DMS 273 treated with DMSO at 0.1 percent for 48 hours (cell line): ENCODE measurements at regions not wholly inside any gene's neighbourhood (a gene's known extent, or its start where the extent isn't known, plus 50 kb on each side); places are given as distances from the start of the nearest gene placed in this dataset.
"Not testable (repeated sequence)": the region's sequence is repeated elsewhere in the genome, so short reads cannot be mapped to it uniquely, and the experiment has no call there.

ENCODE experiments used
- DNase-seq: peaks from one replicate; lab custom pipeline; 2025; lab: John Stamatoyannopoulos, UW

- no peak for DNase-seq
These were observed 2138.8 kb downstream of the PCDH7 start for GRCh38 chr4:32858971-32859370.

DNA sequence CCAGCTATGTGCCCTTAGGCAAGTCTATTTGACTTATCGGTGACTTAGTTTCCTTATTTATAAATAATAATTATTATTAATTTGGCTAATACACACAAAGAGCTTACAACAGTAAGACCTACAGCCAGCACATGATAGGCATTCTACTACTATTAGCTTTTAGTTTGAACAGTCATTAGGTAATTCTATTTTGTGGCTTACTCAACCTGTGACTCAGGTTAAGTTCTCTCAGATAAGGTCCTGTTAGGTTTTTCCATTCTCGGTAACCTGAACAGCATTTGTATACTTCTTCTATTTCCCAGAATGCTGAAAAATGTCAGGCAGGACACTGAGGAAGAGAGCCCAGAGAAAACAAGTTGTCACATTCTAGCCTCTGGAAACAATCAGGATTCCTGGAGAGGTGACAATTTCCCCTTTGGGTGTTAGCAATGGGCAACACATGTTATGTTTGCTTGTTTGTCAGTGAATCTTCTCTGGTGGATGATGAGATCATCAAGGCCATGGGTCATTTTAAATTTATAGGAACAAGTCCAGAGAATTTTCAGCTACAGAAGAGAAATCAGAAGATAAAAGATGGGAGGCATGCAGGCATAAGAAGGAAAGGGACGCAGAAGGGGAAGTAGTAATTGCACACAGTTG lies 2144.7 kb downstream of the PCDH7 start:
- no peak for DNase-seq

DNA sequence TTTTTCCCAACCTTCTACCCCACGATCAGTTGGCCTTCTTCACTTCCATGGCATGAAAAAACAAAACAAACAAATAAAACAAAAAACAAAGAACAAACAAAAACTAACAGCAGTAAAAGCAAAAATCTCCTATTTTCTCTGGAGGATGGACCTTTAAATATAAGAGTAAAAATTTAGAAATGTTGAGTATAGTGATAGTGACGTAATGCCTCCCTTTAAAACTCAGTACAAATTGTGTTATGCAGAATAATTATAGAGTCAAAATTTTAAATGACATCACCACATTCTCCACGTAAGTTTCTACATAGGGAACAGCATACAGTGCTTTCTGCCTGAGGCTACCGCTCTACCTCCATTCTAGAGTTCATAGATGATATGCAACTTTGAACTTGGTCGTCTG lies 2156.4 kb downstream of the PCDH7 start:
- no peak for DNase-seq

DNA sequence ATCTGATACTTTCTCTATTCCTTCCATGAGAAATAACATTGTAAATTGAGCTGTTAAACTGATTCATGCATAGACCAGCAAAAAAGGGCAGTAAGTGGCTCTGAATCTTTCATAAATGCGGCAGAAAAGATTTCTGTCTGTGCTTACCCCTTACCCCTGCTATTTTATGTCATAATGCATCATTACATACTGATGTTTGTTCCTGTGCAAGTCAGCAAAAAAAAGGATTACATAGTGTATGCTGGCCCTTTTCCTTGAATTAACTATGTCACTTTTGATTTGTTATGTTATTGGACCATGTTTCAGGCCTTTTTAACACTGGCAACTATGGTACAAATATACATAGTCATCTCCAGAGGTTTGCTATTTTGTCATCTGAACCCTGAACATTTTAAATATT lies 2159.7 kb downstream of the PCDH7 start:
- no peak for DNase-seq

DNA sequence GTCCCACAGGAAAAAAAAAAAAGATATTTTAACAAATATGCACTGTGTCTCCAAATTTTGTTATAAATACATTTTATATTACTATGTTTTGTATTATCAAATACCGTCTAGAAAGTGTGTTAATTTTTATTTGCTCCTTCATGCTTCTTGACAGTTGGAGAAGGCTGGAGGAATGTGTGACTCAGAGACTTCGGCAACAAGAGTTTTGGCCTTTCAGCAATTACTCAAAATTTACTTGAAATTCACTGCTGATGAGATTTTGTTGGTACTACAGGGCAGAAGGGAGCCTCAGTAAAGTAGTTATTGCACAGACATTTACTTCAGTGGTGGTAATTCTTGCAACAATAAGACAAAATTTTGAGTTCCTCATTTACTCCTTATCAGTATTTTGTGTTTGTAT lies 2164.0 kb downstream of the PCDH7 start:
- DNase-seq, result no peak

DNA sequence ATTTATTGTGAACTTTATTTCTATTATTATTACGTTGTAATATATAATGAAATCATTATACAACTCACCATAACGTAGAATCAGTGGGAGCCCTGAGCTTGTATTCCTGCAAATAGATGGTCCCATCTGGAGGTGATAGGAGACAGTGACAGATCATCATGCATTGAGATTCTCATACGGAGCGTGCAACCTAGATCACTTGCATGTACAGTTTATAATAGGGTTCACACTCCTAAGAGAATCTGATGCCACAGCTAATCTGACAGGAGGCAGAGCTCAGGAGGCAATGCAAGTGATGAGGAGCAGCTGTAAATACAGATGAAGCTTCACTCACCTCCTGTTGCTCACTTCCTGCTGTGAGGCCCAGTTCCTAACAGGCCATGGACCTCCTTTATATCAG lies 2170.2 kb downstream of the PCDH7 start:
- DNase-seq, result no peak

- DNase-seq, result no peak
These were observed 2188.9 kb downstream of the PCDH7 start for GRCh38 chr4:32909053-32909452.

DNA sequence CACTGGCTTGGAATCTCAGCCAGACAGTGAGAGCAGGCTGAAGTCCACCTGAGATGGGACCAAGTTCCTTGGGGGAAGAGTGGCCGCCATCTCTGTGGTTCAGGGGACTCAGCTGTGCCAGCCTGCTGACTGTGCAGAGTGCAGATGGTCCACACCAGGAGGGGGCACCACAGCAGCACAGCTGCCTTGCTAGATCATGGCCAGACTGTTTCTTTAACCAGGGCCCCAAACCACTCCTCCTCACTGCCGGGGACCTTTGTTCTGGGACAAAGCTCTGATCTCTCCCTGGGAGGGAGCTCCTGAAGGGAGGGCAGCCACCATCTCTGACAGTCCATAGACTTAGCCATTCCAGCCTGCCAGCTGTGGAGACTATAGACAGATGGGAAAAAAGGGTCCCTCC lies 2189.6 kb downstream of the PCDH7 start:
- DNase-seq, result no peak

- DNase-seq, result no peak
These were observed 2197.4 kb downstream of the PCDH7 start for GRCh38 chr4:32917586-32917985.

- DNase-seq, result no peak
These were observed 2209.9 kb downstream of the PCDH7 start for GRCh38 chr4:32929796-32930699.

- no peak for DNase-seq
These were observed 2210.5 kb downstream of the PCDH7 start for GRCh38 chr4:32930700-32931099.

GRCh38 chr4:32931475-32931874 lies 2211.3 kb downstream of the PCDH7 start:
- DNase-seq, result no peak

DNA sequence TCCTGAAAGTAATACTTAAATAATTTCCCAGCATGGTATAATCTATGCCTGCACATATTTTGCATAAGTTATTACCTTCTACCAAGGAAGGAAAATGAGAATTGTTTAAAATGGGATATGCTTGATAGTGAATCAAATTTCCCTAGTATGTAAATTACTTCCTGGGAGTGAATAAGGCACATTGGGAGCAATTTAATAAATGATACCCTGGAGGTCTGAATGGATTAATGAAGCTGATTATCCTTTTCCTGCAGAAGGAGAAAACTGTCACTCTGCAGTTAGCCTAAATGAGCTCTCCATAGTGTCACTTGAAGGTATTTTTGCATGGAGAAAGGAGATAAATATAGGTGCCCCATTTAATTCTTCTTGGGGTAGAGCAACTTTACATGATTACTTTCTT lies 2212.0 kb downstream of the PCDH7 start:
- DNase-seq, result no peak

- DNase-seq, result not testable (repeated sequence)
These were observed 2219.1 kb downstream of the PCDH7 start for GRCh38 chr4:32939222-32939621.

DNA sequence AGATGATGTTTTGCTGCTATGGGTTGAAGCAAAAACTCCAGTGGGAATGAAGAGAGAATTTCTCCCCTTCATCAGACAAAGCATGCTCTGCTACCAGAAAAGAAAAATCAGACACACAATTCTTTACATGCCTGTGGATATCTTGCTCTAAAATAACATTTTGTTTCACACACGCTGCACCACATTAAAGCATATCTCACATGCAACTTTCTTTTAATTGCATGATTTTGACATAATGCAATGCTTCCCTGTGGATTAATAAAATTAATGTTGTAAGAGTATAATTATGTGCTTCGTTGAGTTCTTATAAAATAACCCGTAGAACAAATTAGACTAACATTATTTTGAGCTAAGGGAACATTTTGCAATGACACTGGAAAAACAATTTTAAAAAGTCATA lies 2230.7 kb downstream of the PCDH7 start:
- no peak for DNase-seq

GRCh38 chr4:32958586-32958985 lies 2238.4 kb downstream of the PCDH7 start:
- DNase-seq, result no peak

DNA sequence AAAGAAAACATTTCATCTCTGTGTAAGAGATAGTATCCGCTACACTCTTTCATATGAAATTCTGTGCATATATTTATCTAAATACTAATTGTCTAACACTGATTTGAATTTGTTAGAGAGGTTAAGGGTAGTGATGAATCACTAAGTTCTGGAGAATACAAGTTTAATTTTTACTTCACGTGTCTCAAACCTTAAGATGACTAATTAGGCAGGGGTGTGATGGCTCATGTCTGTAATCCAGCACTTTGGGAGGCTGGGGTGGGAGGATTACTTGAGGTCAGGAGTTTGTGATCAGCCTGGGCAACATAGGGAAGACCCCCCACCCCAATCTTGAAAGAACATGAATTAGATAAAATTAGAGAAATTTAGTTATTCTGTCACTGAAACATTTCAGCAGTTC lies 2241.9 kb downstream of the PCDH7 start:
- no peak for DNase-seq

GRCh38 chr4:32985256-32985655 lies 2265.1 kb downstream of the PCDH7 start:
- no peak for DNase-seq

DNA sequence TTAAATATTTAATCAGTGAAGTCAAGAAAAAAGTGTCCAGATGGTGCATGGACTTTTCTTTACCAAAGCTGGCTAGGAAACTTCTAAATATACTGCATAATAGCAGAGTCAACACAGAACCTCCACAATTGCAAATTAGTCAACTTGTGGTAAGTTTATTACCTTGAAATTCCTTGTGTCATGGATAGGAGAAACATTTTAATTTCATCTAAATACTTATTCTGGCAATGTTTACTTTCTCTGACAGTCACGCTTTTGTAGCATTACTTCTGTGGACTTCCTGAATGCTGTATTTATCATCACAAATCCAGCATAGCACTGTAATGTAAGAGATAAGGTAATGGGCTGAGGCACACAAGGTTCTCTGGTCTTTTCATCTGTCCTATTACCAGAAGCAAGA lies 2266.1 kb downstream of the PCDH7 start:
- DNase-seq, result no peak

DNA sequence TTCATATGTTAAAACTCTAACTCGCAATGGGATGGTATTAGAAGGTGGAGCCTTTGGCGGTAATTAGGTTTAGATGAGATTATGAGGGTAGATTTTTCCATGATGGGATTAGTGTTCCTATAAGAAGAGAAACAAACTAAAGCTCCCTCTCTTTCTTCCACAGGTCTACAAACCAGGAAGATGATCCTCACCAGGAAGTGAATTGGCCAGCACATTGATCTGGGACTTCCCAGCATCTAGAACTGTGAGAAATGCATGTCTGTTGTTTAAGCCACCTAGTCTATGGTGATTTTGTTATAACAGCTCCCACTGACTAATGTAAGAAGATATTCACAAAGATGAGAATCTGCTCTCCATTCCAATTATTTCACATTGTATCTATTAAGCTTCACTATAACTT lies 2266.9 kb downstream of the PCDH7 start:
- no peak for DNase-seq

GRCh38 chr4:32988165-32988811 lies 2268.1 kb downstream of the PCDH7 start:
- DNase-seq, result peak; percentile 35

- no peak for DNase-seq
These were observed 2271.5 kb downstream of the PCDH7 start for GRCh38 chr4:32991663-32992062.
